ENCODE measurements at regions not wholly inside any gene's neighbourhood (a gene's known extent, or its start where the extent isn't known, plus 50 kb on each side); places are given as distances from the start of the nearest gene placed in this dataset.

- DNase-seq (ENCODE audit: low read depth, low spot score), result no peak
- no peak for TF ChIP-seq CTCF (IDR thresholded peaks at IDR 0.05; ENCODE audit: low read depth, low read length)
- no peak overlapping the region for H3K4me3 ChIP-seq (ENCODE audit: low read depth, low read length)
- in situ Hi-C loops (cut with HindIII; ENCODE audit: low sequenced_read_pairs), result no loop called here
These were observed 311.9 kb upstream of the RUNX1 start for GRCh38 chr21:35360870-35361570.

- DNase-seq (ENCODE audit: low read depth, low spot score), result no peak
- in situ Hi-C loops (cut with HindIII; ENCODE audit: low sequenced_read_pairs), result no loop called here
- no peak for TF ChIP-seq CTCF (IDR thresholded peaks at IDR 0.05; ENCODE audit: low read depth, low read length)
- no peak overlapping the region for H3K4me3 ChIP-seq (ENCODE audit: low read depth, low read length)
These were observed 310.0 kb upstream of the RUNX1 start for GRCh38 chr21:35359076-35359475.

- DNase-seq (ENCODE audit: low read depth, low spot score), result no peak
- no peak for TF ChIP-seq CTCF (IDR thresholded peaks at IDR 0.05; ENCODE audit: low read depth, low read length)
- no peak overlapping the region for H3K4me3 ChIP-seq (ENCODE audit: low read depth, low read length)
- in situ Hi-C loops (cut with HindIII; ENCODE audit: low sequenced_read_pairs), result no loop called here
These were observed 308.9 kb upstream of the RUNX1 start for GRCh38 chr21:35358008-35358407.

- no peak for TF ChIP-seq CTCF (IDR thresholded peaks at IDR 0.05; ENCODE audit: low read depth, low read length)
- DNase-seq (ENCODE audit: low read depth, low spot score), result no peak
- in situ Hi-C loops (cut with HindIII; ENCODE audit: low sequenced_read_pairs), result no loop called here
- H3K4me3 ChIP-seq (ENCODE audit: low read depth, low read length), result no peak overlapping the region
These were observed 308.1 kb upstream of the RUNX1 start for GRCh38 chr21:35357041-35357780.

- no peak for DNase-seq (ENCODE audit: low read depth, low spot score)
- no peak overlapping the region for H3K4me3 ChIP-seq (ENCODE audit: low read depth, low read length)
- in situ Hi-C loops (cut with HindIII; ENCODE audit: low sequenced_read_pairs), result no loop called here
- TF ChIP-seq CTCF (IDR thresholded peaks at IDR 0.05; ENCODE audit: low read depth, low read length), result no peak
These were observed 305.0 kb upstream of the RUNX1 start for GRCh38 chr21:35354078-35354477.

GRCh38 chr21:35352793-35353192, 303.7 kb upstream of the RUNX1 start:
- DNase-seq (ENCODE audit: low read depth, low spot score), result no peak
- H3K4me3 ChIP-seq (ENCODE audit: low read depth, low read length), result no peak overlapping the region
- no peak for TF ChIP-seq CTCF (IDR thresholded peaks at IDR 0.05; ENCODE audit: low read depth, low read length)
- in situ Hi-C loops (cut with HindIII; ENCODE audit: low sequenced_read_pairs), result no loop called here
